ENCODE measurements at regions not wholly inside any gene's neighbourhood (a gene's known extent, or its start where the extent isn't known, plus 50 kb on each side); places are given as distances from the start of the nearest gene placed in this dataset.

DNA sequence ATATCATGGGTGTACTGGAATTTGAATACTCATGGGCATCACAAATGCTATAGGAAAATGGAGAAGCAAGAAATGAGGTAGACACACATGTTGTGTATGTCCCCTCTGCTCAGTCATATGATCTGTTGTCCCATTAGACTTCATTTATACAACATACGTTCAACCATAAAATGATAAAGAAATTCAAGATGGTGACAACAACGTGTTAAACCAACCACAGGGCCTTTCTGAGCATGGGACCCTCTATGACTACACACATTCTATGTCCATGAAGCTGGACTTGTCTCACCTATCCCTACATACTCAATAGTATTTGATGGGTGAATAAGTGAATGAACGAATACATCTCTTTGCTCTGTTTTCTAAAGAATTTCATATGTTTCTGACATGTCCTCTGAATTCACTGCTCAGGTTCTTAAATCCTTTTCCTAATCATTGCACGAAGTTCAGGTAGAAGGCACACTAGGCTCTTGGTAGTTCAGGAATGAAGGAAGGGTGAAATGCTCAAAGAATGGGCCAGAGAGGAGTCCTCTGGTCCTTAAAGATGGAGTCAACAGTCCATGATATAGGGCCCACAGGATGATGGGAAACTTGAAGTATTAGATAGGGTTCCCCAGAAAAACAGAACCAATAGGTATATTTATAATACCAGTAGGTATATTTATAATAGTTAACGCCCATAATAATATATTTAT, 105.7 kb upstream of the PPM1H start:
- H3K27ac ChIP-seq (ENCODE audit: low read length): no peak overlapping the region
- no CpG with 5 or more reads among the region's 5 CpGs for WGBS (ENCODE audit: insufficient coverage, insufficient read length)

DNA sequence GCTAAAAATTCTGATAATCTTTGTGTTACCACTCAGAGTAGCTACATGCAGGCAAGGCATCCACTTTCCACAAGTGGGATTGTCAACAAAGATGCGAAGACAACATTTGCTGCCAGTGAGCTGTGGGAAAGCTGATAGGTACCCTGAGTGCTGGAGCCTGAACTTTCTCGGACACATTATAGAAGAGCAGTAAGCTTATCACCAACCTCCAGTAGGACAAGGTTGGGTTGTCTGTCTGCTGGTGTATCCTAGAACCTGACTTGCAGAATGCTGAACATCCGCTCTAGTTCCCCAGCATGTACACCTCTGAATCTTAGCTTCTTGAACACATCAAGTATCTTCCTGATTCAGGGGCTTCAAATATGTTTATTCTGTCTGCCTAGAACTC, 103.8 kb upstream of the PPM1H start:
- Histone ChIP-seq H3K4me3 (ENCODE audit: low read length) (no peak overlapping the region), H3K27ac (ENCODE audit: low read length) (no peak overlapping the region), H3K4me1 (ENCODE audit: control insufficient read depth, insufficient read depth, low read length) (no peaks in the 10 kb centered on the region; the same call in 1 of the 2 replicates), H3K36me3 (ENCODE audit: control insufficient read depth, insufficient read depth, low read length) (no peaks in the 10 kb centered on the region), H3K9me3 (ENCODE audit: control insufficient read depth, insufficient read depth, low read length) (no peaks in the 10 kb centered on the region), H3K27me3 (ENCODE audit: control insufficient read depth, insufficient read depth, low read length) (no peaks in the 10 kb centered on the region)
- no CpG with 5 or more reads among the region's 3 CpGs for WGBS (ENCODE audit: insufficient coverage, insufficient read length)
- no peak for DNase-seq (ENCODE audit: low read depth, low spot score)

More for the DNA sequence above, 105.7 kb upstream of the PPM1H start:
- no peak for DNase-seq (ENCODE audit: low read depth, low spot score)
- Histone ChIP-seq H3K9me3 (ENCODE audit: control insufficient read depth, insufficient read depth, low read length) (no peaks in the 10 kb centered on the region), H3K4me3 (ENCODE audit: low read length) (no peak overlapping the region), H3K27me3 (ENCODE audit: control insufficient read depth, insufficient read depth, low read length) (no peaks in the 10 kb centered on the region), H3K36me3 (ENCODE audit: control insufficient read depth, insufficient read depth, low read length) (no peaks in the 10 kb centered on the region), H3K4me1 (ENCODE audit: control insufficient read depth, insufficient read depth, low read length) (no peaks in the 10 kb centered on the region; the same call in 1 of the 2 replicates)

DNA sequence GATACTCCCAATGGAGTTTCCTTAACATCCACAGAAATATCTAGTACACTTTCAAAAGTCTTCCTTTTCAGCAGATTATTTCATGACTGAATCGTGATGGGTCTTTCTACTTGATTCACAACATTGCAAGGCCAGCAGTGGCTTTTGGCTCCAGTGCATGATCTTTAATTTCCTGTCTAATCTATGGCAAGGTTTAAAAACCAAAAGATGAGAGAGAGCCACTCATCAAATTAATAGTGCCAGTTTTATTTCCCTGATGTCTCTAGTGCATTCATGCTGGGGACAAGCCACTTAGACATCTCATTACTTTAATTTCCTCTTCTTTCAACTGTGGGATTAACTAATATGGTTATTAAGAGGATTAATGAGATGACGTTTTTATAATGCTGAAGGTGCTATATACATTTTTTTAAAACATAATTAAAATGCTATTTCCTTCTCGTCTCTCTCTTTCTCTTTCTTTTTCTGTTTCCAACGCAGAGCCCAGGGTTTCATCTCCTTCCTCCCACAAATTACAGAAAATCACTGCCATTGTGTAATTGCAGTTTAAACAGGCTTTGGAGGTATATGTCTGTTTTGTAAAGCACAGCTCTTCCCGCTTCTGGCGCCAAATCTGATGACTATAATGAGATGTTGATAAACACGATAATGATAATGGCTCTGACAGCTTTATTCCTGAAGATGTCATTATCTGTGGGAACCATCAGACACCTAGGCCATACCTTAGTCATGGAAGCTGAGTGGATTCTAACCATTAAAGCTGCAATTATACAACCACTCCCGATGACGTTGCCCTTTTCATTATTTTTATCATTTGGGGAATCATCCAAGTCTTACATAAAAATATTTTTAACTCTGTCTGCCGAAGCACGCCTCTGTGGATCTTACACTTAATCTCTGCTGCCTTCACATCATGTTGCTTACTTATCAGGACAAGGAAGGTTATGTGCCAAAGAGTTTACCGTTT, 103.1 kb upstream of the PPM1H start:
- H3K9me3 ChIP-seq (ENCODE audit: control insufficient read depth, insufficient read depth, low read length): no peaks in the 10 kb centered on the region
- no peak overlapping the region for H3K27ac ChIP-seq (ENCODE audit: low read length)
- DNase-seq (ENCODE audit: low read depth, low spot score): no peak
- H3K27me3 ChIP-seq (ENCODE audit: control insufficient read depth, insufficient read depth, low read length): no peaks in the 10 kb centered on the region
- no peaks in the 10 kb centered on the region; the same call in 1 of the 2 replicates for H3K4me1 ChIP-seq (ENCODE audit: control insufficient read depth, insufficient read depth, low read length)
- H3K36me3 ChIP-seq (ENCODE audit: control insufficient read depth, insufficient read depth, low read length): no peaks in the 10 kb centered on the region
- WGBS (ENCODE audit: insufficient coverage, insufficient read length): no CpG with 5 or more reads among the region's 12 CpGs
- H3K4me3 ChIP-seq (ENCODE audit: low read length): no peak overlapping the region

- no peak overlapping the region for H3K4me3 ChIP-seq (ENCODE audit: low read length)
- no peaks in the 10 kb centered on the region for H3K27me3 ChIP-seq (ENCODE audit: control insufficient read depth, insufficient read depth, low read length)
- no peaks in the 10 kb centered on the region for H3K36me3 ChIP-seq (ENCODE audit: control insufficient read depth, insufficient read depth, low read length)
- no CpG with 5 or more reads among the region's 1 CpG for WGBS (ENCODE audit: insufficient coverage, insufficient read length)
- H3K4me1 ChIP-seq (ENCODE audit: control insufficient read depth, insufficient read depth, low read length): no peaks in the 10 kb centered on the region; the same call in 1 of the 2 replicates
- DNase-seq (ENCODE audit: low read depth, low spot score): no peak
- H3K9me3 ChIP-seq (ENCODE audit: control insufficient read depth, insufficient read depth, low read length): no peaks in the 10 kb centered on the region
- no peak overlapping the region for H3K27ac ChIP-seq (ENCODE audit: low read length)
Observed at GRCh38 chr12:63036974-63037335, 102.0 kb upstream of the PPM1H start.

- H3K27ac ChIP-seq (ENCODE audit: low read length): no peak overlapping the region
- H3K36me3 ChIP-seq (ENCODE audit: control insufficient read depth, insufficient read depth, low read length): no peaks in the 10 kb centered on the region
- no peaks in the 10 kb centered on the region; the same call in 1 of the 2 replicates for H3K4me1 ChIP-seq (ENCODE audit: control insufficient read depth, insufficient read depth, low read length)
- no CpG with 5 or more reads among the region's 1 CpG for WGBS (ENCODE audit: insufficient coverage, insufficient read length)
- DNase-seq (ENCODE audit: low read depth, low spot score): no peak
- no peak overlapping the region for H3K4me3 ChIP-seq (ENCODE audit: low read length)
- H3K9me3 ChIP-seq (ENCODE audit: control insufficient read depth, insufficient read depth, low read length): no peaks in the 10 kb centered on the region
- no peaks in the 10 kb centered on the region for H3K27me3 ChIP-seq (ENCODE audit: control insufficient read depth, insufficient read depth, low read length)
Observed at GRCh38 chr12:63036216-63036973, 101.4 kb upstream of the PPM1H start.

- H3K4me3 ChIP-seq (ENCODE audit: low read length): no peak overlapping the region
- DNase-seq (ENCODE audit: low read depth, low spot score): no peak
- H3K4me1 ChIP-seq (ENCODE audit: control insufficient read depth, insufficient read depth, low read length): no peaks in the 10 kb centered on the region; the same call in 1 of the 2 replicates
- H3K27ac ChIP-seq (ENCODE audit: low read length): no peak overlapping the region
- H3K36me3 ChIP-seq (ENCODE audit: control insufficient read depth, insufficient read depth, low read length): no peaks in the 10 kb centered on the region
- no CpG with 5 or more reads among the region's 5 CpGs for WGBS (ENCODE audit: insufficient coverage, insufficient read length)
- no peaks in the 10 kb centered on the region for H3K27me3 ChIP-seq (ENCODE audit: control insufficient read depth, insufficient read depth, low read length)
- H3K9me3 ChIP-seq (ENCODE audit: control insufficient read depth, insufficient read depth, low read length): no peaks in the 10 kb centered on the region
Observed at GRCh38 chr12:63034601-63035000, 99.7 kb upstream of the PPM1H start.

DNA sequence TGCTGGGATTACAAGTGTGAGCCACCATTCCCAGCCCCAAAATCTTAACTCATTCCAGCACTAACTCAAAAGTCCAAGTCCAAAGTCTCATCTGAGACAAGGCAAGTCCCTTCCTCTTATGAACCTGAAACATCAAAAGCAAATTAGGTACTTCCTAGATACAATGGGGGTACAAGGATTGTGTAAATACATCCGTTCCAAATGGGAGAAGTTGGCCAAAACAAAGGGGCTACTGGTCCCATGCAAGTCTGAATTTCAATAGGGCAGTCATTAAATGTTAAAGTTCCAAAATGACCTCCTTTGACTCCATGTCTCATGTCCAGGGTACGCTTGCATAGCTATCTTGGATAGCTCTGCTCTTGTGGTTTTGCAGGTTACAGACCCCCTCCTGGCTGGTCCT, 94.7 kb upstream of the PPM1H start:
- no peak for DNase-seq (ENCODE audit: low read depth, low spot score)
- Histone ChIP-seq H3K27me3 (ENCODE audit: control insufficient read depth, insufficient read depth, low read length) (no peaks in the 10 kb centered on the region), H3K4me1 (ENCODE audit: control insufficient read depth, insufficient read depth, low read length) (peaks cover 5% of the 10 kb centered on the region; the same call in 1 of the 2 replicates), H3K4me3 (ENCODE audit: low read length) (no peak overlapping the region), H3K36me3 (ENCODE audit: control insufficient read depth, insufficient read depth, low read length) (no peaks in the 10 kb centered on the region), H3K27ac (ENCODE audit: low read length) (no peak overlapping the region), H3K9me3 (ENCODE audit: control insufficient read depth, insufficient read depth, low read length) (no peaks in the 10 kb centered on the region)
- no CpG with 5 or more reads among the region's 2 CpGs for WGBS (ENCODE audit: insufficient coverage, insufficient read length)

DNA sequence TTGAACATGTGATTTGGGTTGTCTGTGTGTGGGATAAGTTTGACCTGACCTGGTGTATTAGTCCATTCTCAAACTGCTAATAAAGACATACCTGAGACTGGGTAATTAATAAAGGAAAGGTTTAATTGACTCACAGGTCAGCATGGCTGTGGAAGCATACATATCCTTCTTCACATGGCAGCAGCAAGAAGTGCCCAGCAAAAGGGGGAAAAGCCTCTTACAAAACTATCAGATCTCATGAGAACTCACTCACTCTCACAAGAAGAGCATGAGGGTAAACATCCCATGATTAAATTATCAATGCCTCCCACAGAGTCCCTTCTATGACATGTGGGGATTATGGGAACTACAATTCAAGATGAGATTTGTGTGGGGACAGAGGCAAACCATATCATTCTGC, 94.0 kb upstream of the PPM1H start:
- H3K4me3 ChIP-seq (ENCODE audit: low read length): no peak overlapping the region
- DNase-seq (ENCODE audit: low read depth, low spot score): no peak
- no peaks in the 10 kb centered on the region for H3K9me3 ChIP-seq (ENCODE audit: control insufficient read depth, insufficient read depth, low read length)
- H3K36me3 ChIP-seq (ENCODE audit: control insufficient read depth, insufficient read depth, low read length): no peaks in the 10 kb centered on the region
- H3K27ac ChIP-seq (ENCODE audit: low read length): no peak overlapping the region
- no peaks in the 10 kb centered on the region for H3K27me3 ChIP-seq (ENCODE audit: control insufficient read depth, insufficient read depth, low read length)
- peaks cover 5% of the 10 kb centered on the region; the same call in 1 of the 2 replicates for H3K4me1 ChIP-seq (ENCODE audit: control insufficient read depth, insufficient read depth, low read length)

DNA sequence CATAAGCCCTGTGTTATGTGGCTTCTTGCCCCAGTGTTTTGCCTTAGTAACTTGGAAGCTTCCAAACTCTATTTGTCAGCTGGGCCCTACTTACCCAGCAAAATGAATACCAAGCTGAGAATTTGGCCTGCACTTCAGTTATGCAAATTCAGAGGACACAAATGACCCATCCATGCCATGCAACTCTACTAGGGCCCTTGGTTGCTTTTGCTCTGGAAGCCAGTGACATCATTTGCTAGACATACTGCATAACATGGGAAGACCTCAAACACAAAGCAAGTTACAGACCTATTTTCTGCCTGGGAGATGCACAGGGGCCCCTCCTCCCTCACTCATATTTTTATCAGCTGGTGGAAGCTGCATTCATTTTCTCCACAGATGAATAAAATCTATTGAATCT, 90.2 kb upstream of the PPM1H start:
- H3K27ac ChIP-seq (ENCODE audit: low read length): no peak overlapping the region
- H3K9me3 ChIP-seq (ENCODE audit: control insufficient read depth, insufficient read depth, low read length): no peaks in the 10 kb centered on the region
- no peaks in the 10 kb centered on the region for H3K27me3 ChIP-seq (ENCODE audit: control insufficient read depth, insufficient read depth, low read length)
- H3K36me3 ChIP-seq (ENCODE audit: control insufficient read depth, insufficient read depth, low read length): no peaks in the 10 kb centered on the region
- DNase-seq (ENCODE audit: low read depth, low spot score): no peak
- H3K4me3 ChIP-seq (ENCODE audit: low read length): no peak overlapping the region
- peaks cover 5% of the 10 kb centered on the region; the same call in 1 of the 2 replicates for H3K4me1 ChIP-seq (ENCODE audit: control insufficient read depth, insufficient read depth, low read length)

- H3K4me3 ChIP-seq (ENCODE audit: low read length): no peak overlapping the region
- peaks cover 5% of the 10 kb centered on the region; the same call in 1 of the 2 replicates for H3K4me1 ChIP-seq (ENCODE audit: control insufficient read depth, insufficient read depth, low read length)
Observed at GRCh38 chr12:63023926-63024325, 89.0 kb upstream of the PPM1H start.

More at GRCh38 chr12:63023926-63024325, 89.0 kb upstream of the PPM1H start:
- H3K27me3 ChIP-seq (ENCODE audit: control insufficient read depth, insufficient read depth, low read length): no peaks in the 10 kb centered on the region
- no peaks in the 10 kb centered on the region for H3K36me3 ChIP-seq (ENCODE audit: control insufficient read depth, insufficient read depth, low read length)
- no peaks in the 10 kb centered on the region for H3K9me3 ChIP-seq (ENCODE audit: control insufficient read depth, insufficient read depth, low read length)
- DNase-seq (ENCODE audit: low read depth, low spot score): no peak
- no peak overlapping the region for H3K27ac ChIP-seq (ENCODE audit: low read length)

Measured in iPS DF 6.9 (cell line).